ENCODE measurements at regions not wholly inside any gene's neighbourhood (a gene's known extent, or its start where the extent isn't known, plus 50 kb on each side); places are given as distances from the start of the nearest gene placed in this dataset.
"Not testable (repeated sequence)": the region's sequence is repeated elsewhere in the genome, so short reads cannot be mapped to it uniquely, and the experiment has no call there.

GRCh38 chr14:62462988-62463387, 582.3 kb downstream of the KCNH5 start:
- TF ChIP-seq CTCF (IDR thresholded peaks at IDR 0.05; ENCODE audit: insufficient read depth, low read length), result no peak
- no peak overlapping the region for H3K4me3 ChIP-seq (ENCODE audit: low read depth, low read length)
- DNase-seq (ENCODE audit: low read depth), result no peak

GRCh38 chr14:62468946-62469345, 576.3 kb downstream of the KCNH5 start:
- no peak for DNase-seq (ENCODE audit: low read depth)
- TF ChIP-seq CTCF (IDR thresholded peaks at IDR 0.05; ENCODE audit: insufficient read depth, low read length), result no peak
- H3K4me3 ChIP-seq (ENCODE audit: low read depth, low read length), result no peak overlapping the region

GRCh38 chr14:62470935-62471334, 574.3 kb downstream of the KCNH5 start:
- DNase-seq (ENCODE audit: low read depth), result no peak
- TF ChIP-seq CTCF (IDR thresholded peaks at IDR 0.05; ENCODE audit: insufficient read depth, low read length), result no peak
- no peak overlapping the region for H3K4me3 ChIP-seq (ENCODE audit: low read depth, low read length)

- TF ChIP-seq CTCF (IDR thresholded peaks at IDR 0.05; ENCODE audit: insufficient read depth, low read length), result no peak
- H3K4me3 ChIP-seq (ENCODE audit: low read depth, low read length), result no peak overlapping the region
- no peak for DNase-seq (ENCODE audit: low read depth)
These were observed 554.1 kb downstream of the KCNH5 start for GRCh38 chr14:62491146-62491545.

GRCh38 chr14:62497708-62498107, 547.5 kb downstream of the KCNH5 start:
- no peak overlapping the region for H3K4me3 ChIP-seq (ENCODE audit: low read depth, low read length)
- no peak for DNase-seq (ENCODE audit: low read depth)
- TF ChIP-seq CTCF (IDR thresholded peaks at IDR 0.05; ENCODE audit: insufficient read depth, low read length), result no peak

- no peak for TF ChIP-seq CTCF (IDR thresholded peaks at IDR 0.05; ENCODE audit: insufficient read depth, low read length)
- no peak for DNase-seq (ENCODE audit: low read depth)
- H3K4me3 ChIP-seq (ENCODE audit: low read depth, low read length), result no peak overlapping the region
These were observed 544.1 kb downstream of the KCNH5 start for GRCh38 chr14:62501021-62501750.

- no peak overlapping the region for H3K4me3 ChIP-seq (ENCODE audit: low read depth, low read length)
- no peak for DNase-seq (ENCODE audit: low read depth)
- no peak for TF ChIP-seq CTCF (IDR thresholded peaks at IDR 0.05; ENCODE audit: insufficient read depth, low read length)
These were observed 540.2 kb downstream of the KCNH5 start for GRCh38 chr14:62505045-62505444.

GRCh38 chr14:62521309-62521708, 523.9 kb downstream of the KCNH5 start:
- not testable (repeated sequence) for H3K4me3 ChIP-seq (ENCODE audit: low read depth, low read length); DNase-seq (ENCODE audit: low read depth)

Data from fibroblast of the aortic adventitia (primary cell).